ENCODE measurements at regions not wholly inside any gene's neighbourhood (a gene's known extent, or its start where the extent isn't known, plus 50 kb on each side); places are given as distances from the start of the nearest gene placed in this dataset.
"Not testable (repeated sequence)": the region's sequence is repeated elsewhere in the genome, so short reads cannot be mapped to it uniquely, and the experiment has no call there.

- no peak for ATAC-seq (ENCODE audit: low read depth in 2 of 2)
- Mint-ChIP-seq H3K9me3 (peaks cover 0 to 5% (median 0%) of the 10 kb centered on the region in 7 donors), H3K27me3 (no peaks in the 10 kb centered on the region), H3K36me3 (no peaks in the 10 kb centered on the region), H3K27ac (no peak overlapping the region), H3K4me3 (no peak overlapping the region), H3K4me1 (no peaks in the 10 kb centered on the region)
- DNase-seq = no peak
- no peak overlapping the region for H3K4me3 ChIP-seq (ENCODE audit: low read depth, low read length)
- no peaks in the 10 kb centered on the region for H3K27me3 ChIP-seq (ENCODE audit: control insufficient read depth, insufficient read depth, low read length)
- no peaks in the 10 kb centered on the region for H3K4me1 ChIP-seq (ENCODE audit: control insufficient read depth, insufficient read depth, low read length, poor library complexity, severe bottlenecking)
- H3K27ac ChIP-seq (ENCODE audit: insufficient read depth, low read length, poor library complexity, severe bottlenecking) = no peak overlapping the region
- no peaks in the 10 kb centered on the region for H3K36me3 ChIP-seq (ENCODE audit: control insufficient read depth, insufficient read depth, low read length)
- H3K9me3 ChIP-seq (ENCODE audit: control insufficient read depth in 2 of 2, low read length in 2 of 2) = no peaks in the 10 kb centered on the region
These were observed 419.2 kb downstream of the NR4A2 start for GRCh38 chr2:155913356-155913755.

- no peak for ATAC-seq (ENCODE audit: low read depth in 2 of 2)
These were observed 424.0 kb downstream of the NR4A2 start for GRCh38 chr2:155908567-155908966.

GRCh38 chr2:155907211-155907610 is 425.3 kb downstream of the NR4A2 start:
- Mint-ChIP-seq H3K4me1 (no peaks in the 10 kb centered on the region), H3K27ac (no peak overlapping the region), H3K27me3 (no peaks in the 10 kb centered on the region), H3K36me3 (no peaks in the 10 kb centered on the region), H3K4me3 (no peak overlapping the region), H3K9me3 (no peaks in the 10 kb centered on the region)
- Histone ChIP-seq H3K27me3 (ENCODE audit: control insufficient read depth, insufficient read depth, low read length) (no peaks in the 10 kb centered on the region), H3K9me3 (ENCODE audit: control insufficient read depth in 2 of 2, low read length in 2 of 2) (no peaks in the 10 kb centered on the region), H3K27ac (ENCODE audit: insufficient read depth, low read length, poor library complexity, severe bottlenecking) (no peak overlapping the region), H3K36me3 (ENCODE audit: control insufficient read depth, insufficient read depth, low read length) (no peaks in the 10 kb centered on the region), H3K4me3 (ENCODE audit: low read depth, low read length) (no peak overlapping the region), H3K4me1 (ENCODE audit: control insufficient read depth, insufficient read depth, low read length, poor library complexity, severe bottlenecking) (no peaks in the 10 kb centered on the region)
- ATAC-seq (ENCODE audit: low read depth in 2 of 2) (no peak), DNase-seq (no peak)

More at GRCh38 chr2:155908567-155908966, 424.0 kb downstream of the NR4A2 start:
- Mint-ChIP-seq H3K9me3 (no peaks in the 10 kb centered on the region), H3K27me3 (no peaks in the 10 kb centered on the region), H3K36me3 (no peaks in the 10 kb centered on the region), H3K4me3 (no peak overlapping the region), H3K27ac (no peak overlapping the region), H3K4me1 (no peaks in the 10 kb centered on the region)
- H3K4me1 ChIP-seq (ENCODE audit: control insufficient read depth, insufficient read depth, low read length, poor library complexity, severe bottlenecking) = no peaks in the 10 kb centered on the region
- DNase-seq = no peak
- no peak overlapping the region for H3K4me3 ChIP-seq (ENCODE audit: low read depth, low read length)
- no peaks in the 10 kb centered on the region for H3K9me3 ChIP-seq (ENCODE audit: control insufficient read depth in 2 of 2, low read length in 2 of 2)
- no peaks in the 10 kb centered on the region for H3K27me3 ChIP-seq (ENCODE audit: control insufficient read depth, insufficient read depth, low read length)
- no peaks in the 10 kb centered on the region for H3K36me3 ChIP-seq (ENCODE audit: control insufficient read depth, insufficient read depth, low read length)
- H3K27ac ChIP-seq (ENCODE audit: insufficient read depth, low read length, poor library complexity, severe bottlenecking) = no peak overlapping the region

GRCh38 chr2:155905657-155906056 is 426.9 kb downstream of the NR4A2 start:
- Mint-ChIP-seq H3K36me3 (no peaks in the 10 kb centered on the region), H3K4me1 (no peaks in the 10 kb centered on the region), H3K4me3 (no peak overlapping the region), H3K9me3 (no peaks in the 10 kb centered on the region), H3K27me3 (no peaks in the 10 kb centered on the region), H3K27ac (no peak overlapping the region)
- Histone ChIP-seq H3K27me3 (ENCODE audit: control insufficient read depth, insufficient read depth, low read length) (no peaks in the 10 kb centered on the region), H3K36me3 (ENCODE audit: control insufficient read depth, insufficient read depth, low read length) (no peaks in the 10 kb centered on the region), H3K27ac (ENCODE audit: insufficient read depth, low read length, poor library complexity, severe bottlenecking) (no peak overlapping the region), H3K4me3 (ENCODE audit: low read depth, low read length) (no peak overlapping the region), H3K4me1 (ENCODE audit: control insufficient read depth, insufficient read depth, low read length, poor library complexity, severe bottlenecking) (no peaks in the 10 kb centered on the region), H3K9me3 (ENCODE audit: control insufficient read depth in 2 of 2, low read length in 2 of 2) (no peaks in the 10 kb centered on the region)
- no peak for ATAC-seq (ENCODE audit: low read depth in 2 of 2)
- DNase-seq = no peak

- Histone ChIP-seq H3K9me3 (ENCODE audit: control insufficient read depth in 2 of 2, low read length in 2 of 2) (no peaks in the 10 kb centered on the region), H3K27me3 (ENCODE audit: control insufficient read depth, insufficient read depth, low read length) (no peaks in the 10 kb centered on the region), H3K36me3 (ENCODE audit: control insufficient read depth, insufficient read depth, low read length) (no peaks in the 10 kb centered on the region), H3K27ac (ENCODE audit: insufficient read depth, low read length, poor library complexity, severe bottlenecking) (no peak overlapping the region), H3K4me3 (ENCODE audit: low read depth, low read length) (no peak overlapping the region), H3K4me1 (ENCODE audit: control insufficient read depth, insufficient read depth, low read length, poor library complexity, severe bottlenecking) (no peaks in the 10 kb centered on the region)
- H3K4me1 Mint-ChIP-seq = no peaks in the 10 kb centered on the region
- DNase-seq (no peak), ATAC-seq (ENCODE audit: low read depth in 2 of 2) (no peak)
- no peak overlapping the region for H3K27ac Mint-ChIP-seq
- no peaks in the 10 kb centered on the region for H3K9me3 Mint-ChIP-seq
- H3K4me3 Mint-ChIP-seq = no peak overlapping the region
- H3K27me3 Mint-ChIP-seq = no peaks in the 10 kb centered on the region
- H3K36me3 Mint-ChIP-seq = no peaks in the 10 kb centered on the region
These were observed 427.8 kb downstream of the NR4A2 start for GRCh38 chr2:155904720-155905119.

GRCh38 chr2:155902635-155903034 is 429.9 kb downstream of the NR4A2 start:
- Histone ChIP-seq H3K27ac (ENCODE audit: insufficient read depth, low read length, poor library complexity, severe bottlenecking) (no peak overlapping the region), H3K36me3 (ENCODE audit: control insufficient read depth, insufficient read depth, low read length) (no peaks in the 10 kb centered on the region), H3K4me3 (ENCODE audit: low read depth, low read length) (no peak overlapping the region), H3K9me3 (ENCODE audit: control insufficient read depth in 2 of 2, low read length in 2 of 2) (no peaks in the 10 kb centered on the region), H3K4me1 (ENCODE audit: control insufficient read depth, insufficient read depth, low read length, poor library complexity, severe bottlenecking) (no peaks in the 10 kb centered on the region), H3K27me3 (ENCODE audit: control insufficient read depth, insufficient read depth, low read length) (no peaks in the 10 kb centered on the region)
- no peaks in the 10 kb centered on the region for H3K36me3 Mint-ChIP-seq
- DNase-seq (no peak), ATAC-seq (ENCODE audit: low read depth in 2 of 2) (no peak)
- no peaks in the 10 kb centered on the region for H3K9me3 Mint-ChIP-seq
- H3K27ac Mint-ChIP-seq = no peak overlapping the region
- H3K4me3 Mint-ChIP-seq = no peak overlapping the region
- H3K4me1 Mint-ChIP-seq = no peaks in the 10 kb centered on the region
- no peaks in the 10 kb centered on the region for H3K27me3 Mint-ChIP-seq

- Histone ChIP-seq H3K9me3 (ENCODE audit: control insufficient read depth in 2 of 2, low read length in 2 of 2) (no peaks in the 10 kb centered on the region), H3K27me3 (ENCODE audit: control insufficient read depth, insufficient read depth, low read length) (no peaks in the 10 kb centered on the region), H3K4me3 (ENCODE audit: low read depth, low read length) (no peak overlapping the region), H3K4me1 (ENCODE audit: control insufficient read depth, insufficient read depth, low read length, poor library complexity, severe bottlenecking) (no peaks in the 10 kb centered on the region), H3K27ac (ENCODE audit: insufficient read depth, low read length, poor library complexity, severe bottlenecking) (no peak overlapping the region), H3K36me3 (ENCODE audit: control insufficient read depth, insufficient read depth, low read length) (no peaks in the 10 kb centered on the region)
- no peak overlapping the region for H3K4me3 Mint-ChIP-seq
- DNase-seq (no peak), ATAC-seq (ENCODE audit: low read depth in 2 of 2) (no peak)
- H3K27ac Mint-ChIP-seq = no peak overlapping the region
- H3K27me3 Mint-ChIP-seq = no peaks in the 10 kb centered on the region
- H3K4me1 Mint-ChIP-seq = no peaks in the 10 kb centered on the region
- no peaks in the 10 kb centered on the region for H3K36me3 Mint-ChIP-seq
- H3K9me3 Mint-ChIP-seq = peaks cover 0 to 8% (median 0%) of the 10 kb centered on the region in 7 donors
These were observed 437.5 kb downstream of the NR4A2 start for GRCh38 chr2:155895016-155895415.

- H3K9me3 ChIP-seq (ENCODE audit: control insufficient read depth in 2 of 2, low read length in 2 of 2); DNase-seq; H3K27ac Mint-ChIP-seq; H3K27ac ChIP-seq (ENCODE audit: insufficient read depth, low read length, poor library complexity, severe bottlenecking); H3K4me1 ChIP-seq (ENCODE audit: control insufficient read depth, insufficient read depth, low read length, poor library complexity, severe bottlenecking); H3K36me3 Mint-ChIP-seq; H3K4me1 Mint-ChIP-seq; H3K27me3 ChIP-seq (ENCODE audit: control insufficient read depth, insufficient read depth, low read length); H3K4me3 ChIP-seq (ENCODE audit: low read depth, low read length); H3K4me3 Mint-ChIP-seq; H3K27me3 Mint-ChIP-seq; ATAC-seq (ENCODE audit: low read depth in 2 of 2); H3K36me3 ChIP-seq (ENCODE audit: control insufficient read depth, insufficient read depth, low read length): not testable (repeated sequence)
- peaks cover 0 to 27% (median 16%) of the 10 kb centered on the region in 7 donors for H3K9me3 Mint-ChIP-seq
These were observed 452.1 kb downstream of the NR4A2 start for GRCh38 chr2:155880382-155880781.

Data from CD4-positive, CD25-positive, alpha-beta regulatory T cell (primary cell).